ENCODE measurements at regions not wholly inside any gene's neighbourhood (a gene's known extent, or its start where the extent isn't known, plus 50 kb on each side); places are given as distances from the start of the nearest gene placed in this dataset.

DNA sequence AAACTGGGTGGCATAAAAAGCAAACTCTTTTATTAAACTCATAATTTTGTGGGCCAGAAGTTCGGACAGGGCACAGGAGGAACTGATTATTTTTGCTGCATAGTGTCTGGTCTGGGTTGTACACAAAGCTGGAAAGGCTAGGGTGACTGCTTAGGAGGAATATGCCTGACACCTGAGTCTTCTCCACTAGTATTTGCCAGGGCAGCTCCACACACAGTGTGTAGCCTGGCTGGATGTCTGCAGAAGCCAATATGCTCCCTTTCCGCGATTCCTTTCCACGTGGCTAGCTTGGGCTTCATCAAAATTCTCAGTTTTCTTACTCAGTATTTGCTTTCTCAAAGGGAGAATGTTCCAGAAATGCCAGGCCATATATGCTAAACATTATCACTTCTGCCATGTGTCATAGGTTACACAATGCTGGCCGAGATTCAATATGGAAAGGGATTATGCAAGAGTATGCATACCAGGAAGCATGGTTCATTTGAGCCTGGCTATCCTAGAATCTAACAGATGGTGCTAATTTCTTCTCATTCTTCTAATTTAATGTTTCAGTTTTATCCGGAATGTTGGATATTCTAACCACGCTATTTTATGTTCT, 142.7 kb upstream of the DOK6 start:
- TF ChIP-seq ZNF623 (tag by site-specific recombination; IDR thresholded peaks at IDR 0.05) (no peak), OVOL3 (tag by site-specific recombination; IDR thresholded peaks at IDR 0.05) (no peak), ZNF830 (tag by site-specific recombination; IDR thresholded peaks at IDR 0.05; ENCODE audit: low read depth) (no peak), ZNF555 (tag by site-specific recombination; conservative IDR thresholded peaks at IDR 0.05) (no peak)
- TF ChIP-seq, protein P1, sequence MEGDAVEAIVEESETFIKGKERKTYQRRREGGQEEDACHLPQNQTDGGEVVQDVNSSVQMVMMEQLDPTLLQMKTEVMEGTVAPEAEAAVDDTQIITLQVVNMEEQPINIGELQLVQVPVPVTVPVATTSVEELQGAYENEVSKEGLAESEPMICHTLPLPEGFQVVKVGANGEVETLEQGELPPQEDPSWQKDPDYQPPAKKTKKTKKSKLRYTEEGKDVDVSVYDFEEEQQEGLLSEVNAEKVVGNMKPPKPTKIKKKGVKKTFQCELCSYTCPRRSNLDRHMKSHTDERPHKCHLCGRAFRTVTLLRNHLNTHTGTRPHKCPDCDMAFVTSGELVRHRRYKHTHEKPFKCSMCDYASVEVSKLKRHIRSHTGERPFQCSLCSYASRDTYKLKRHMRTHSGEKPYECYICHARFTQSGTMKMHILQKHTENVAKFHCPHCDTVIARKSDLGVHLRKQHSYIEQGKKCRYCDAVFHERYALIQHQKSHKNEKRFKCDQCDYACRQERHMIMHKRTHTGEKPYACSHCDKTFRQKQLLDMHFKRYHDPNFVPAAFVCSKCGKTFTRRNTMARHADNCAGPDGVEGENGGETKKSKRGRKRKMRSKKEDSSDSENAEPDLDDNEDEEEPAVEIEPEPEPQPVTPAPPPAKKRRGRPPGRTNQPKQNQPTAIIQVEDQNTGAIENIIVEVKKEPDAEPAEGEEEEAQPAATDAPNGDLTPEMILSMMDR (tag by site-specific recombination; IDR thresholded peaks at IDR 0.05) = no peak
- TF ChIP-seq, protein P2, sequence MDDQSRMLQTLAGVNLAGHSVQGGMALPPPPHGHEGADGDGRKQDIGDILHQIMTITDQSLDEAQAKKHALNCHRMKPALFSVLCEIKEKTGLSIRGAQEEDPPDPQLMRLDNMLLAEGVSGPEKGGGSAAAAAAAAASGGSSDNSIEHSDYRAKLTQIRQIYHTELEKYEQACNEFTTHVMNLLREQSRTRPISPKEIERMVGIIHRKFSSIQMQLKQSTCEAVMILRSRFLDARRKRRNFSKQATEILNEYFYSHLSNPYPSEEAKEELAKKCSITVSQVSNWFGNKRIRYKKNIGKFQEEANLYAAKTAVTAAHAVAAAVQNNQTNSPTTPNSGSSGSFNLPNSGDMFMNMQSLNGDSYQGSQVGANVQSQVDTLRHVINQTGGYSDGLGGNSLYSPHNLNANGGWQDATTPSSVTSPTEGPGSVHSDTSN (CRISPR knock-in tag; IDR thresholded peaks at IDR 0.05) = no peak
- TF ChIP-seq, protein P3, sequence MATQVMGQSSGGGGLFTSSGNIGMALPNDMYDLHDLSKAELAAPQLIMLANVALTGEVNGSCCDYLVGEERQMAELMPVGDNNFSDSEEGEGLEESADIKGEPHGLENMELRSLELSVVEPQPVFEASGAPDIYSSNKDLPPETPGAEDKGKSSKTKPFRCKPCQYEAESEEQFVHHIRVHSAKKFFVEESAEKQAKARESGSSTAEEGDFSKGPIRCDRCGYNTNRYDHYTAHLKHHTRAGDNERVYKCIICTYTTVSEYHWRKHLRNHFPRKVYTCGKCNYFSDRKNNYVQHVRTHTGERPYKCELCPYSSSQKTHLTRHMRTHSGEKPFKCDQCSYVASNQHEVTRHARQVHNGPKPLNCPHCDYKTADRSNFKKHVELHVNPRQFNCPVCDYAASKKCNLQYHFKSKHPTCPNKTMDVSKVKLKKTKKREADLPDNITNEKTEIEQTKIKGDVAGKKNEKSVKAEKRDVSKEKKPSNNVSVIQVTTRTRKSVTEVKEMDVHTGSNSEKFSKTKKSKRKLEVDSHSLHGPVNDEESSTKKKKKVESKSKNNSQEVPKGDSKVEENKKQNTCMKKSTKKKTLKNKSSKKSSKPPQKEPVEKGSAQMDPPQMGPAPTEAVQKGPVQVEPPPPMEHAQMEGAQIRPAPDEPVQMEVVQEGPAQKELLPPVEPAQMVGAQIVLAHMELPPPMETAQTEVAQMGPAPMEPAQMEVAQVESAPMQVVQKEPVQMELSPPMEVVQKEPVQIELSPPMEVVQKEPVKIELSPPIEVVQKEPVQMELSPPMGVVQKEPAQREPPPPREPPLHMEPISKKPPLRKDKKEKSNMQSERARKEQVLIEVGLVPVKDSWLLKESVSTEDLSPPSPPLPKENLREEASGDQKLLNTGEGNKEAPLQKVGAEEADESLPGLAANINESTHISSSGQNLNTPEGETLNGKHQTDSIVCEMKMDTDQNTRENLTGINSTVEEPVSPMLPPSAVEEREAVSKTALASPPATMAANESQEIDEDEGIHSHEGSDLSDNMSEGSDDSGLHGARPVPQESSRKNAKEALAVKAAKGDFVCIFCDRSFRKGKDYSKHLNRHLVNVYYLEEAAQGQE (tag by site-specific recombination; IDR thresholded peaks at IDR 0.05) = no peak
- TF ChIP-seq, protein P4, sequence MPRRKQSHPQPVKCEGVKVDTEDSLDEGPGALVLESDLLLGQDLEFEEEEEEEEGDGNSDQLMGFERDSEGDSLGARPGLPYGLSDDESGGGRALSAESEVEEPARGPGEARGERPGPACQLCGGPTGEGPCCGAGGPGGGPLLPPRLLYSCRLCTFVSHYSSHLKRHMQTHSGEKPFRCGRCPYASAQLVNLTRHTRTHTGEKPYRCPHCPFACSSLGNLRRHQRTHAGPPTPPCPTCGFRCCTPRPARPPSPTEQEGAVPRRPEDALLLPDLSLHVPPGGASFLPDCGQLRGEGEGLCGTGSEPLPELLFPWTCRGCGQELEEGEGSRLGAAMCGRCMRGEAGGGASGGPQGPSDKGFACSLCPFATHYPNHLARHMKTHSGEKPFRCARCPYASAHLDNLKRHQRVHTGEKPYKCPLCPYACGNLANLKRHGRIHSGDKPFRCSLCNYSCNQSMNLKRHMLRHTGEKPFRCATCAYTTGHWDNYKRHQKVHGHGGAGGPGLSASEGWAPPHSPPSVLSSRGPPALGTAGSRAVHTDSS (tag by site-specific recombination; IDR thresholded peaks at IDR 0.05) = no peak
